ENCODE measurements at regions not wholly inside any gene's neighbourhood (a gene's known extent, or its start where the extent isn't known, plus 50 kb on each side); places are given as distances from the start of the nearest gene placed in this dataset.
"Not testable (repeated sequence)": the region's sequence is repeated elsewhere in the genome, so short reads cannot be mapped to it uniquely, and the experiment has no call there.

DNA sequence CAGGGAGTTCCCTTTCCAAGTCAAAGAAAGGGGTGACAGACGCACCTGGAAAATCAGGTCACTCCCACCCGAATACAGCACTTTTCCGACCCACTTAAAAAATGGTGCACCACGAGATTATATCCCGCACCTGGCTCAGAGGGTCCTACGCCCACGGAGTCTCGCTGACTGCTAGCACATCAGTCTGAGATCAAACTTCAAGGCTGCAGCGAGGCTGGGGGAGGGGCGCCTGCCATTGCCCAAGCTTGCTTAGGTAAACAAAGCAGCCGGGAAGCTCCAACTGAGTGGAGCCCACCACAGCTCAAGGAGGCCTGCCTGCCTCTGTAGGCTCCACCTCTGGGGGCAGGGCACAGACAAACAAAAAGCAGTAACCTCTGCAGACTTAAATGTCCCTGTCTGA, 277.8 kb upstream of the ARHGAP42 start:
- DNase-seq (ENCODE audit: low read depth) = not testable (repeated sequence)

DNA sequence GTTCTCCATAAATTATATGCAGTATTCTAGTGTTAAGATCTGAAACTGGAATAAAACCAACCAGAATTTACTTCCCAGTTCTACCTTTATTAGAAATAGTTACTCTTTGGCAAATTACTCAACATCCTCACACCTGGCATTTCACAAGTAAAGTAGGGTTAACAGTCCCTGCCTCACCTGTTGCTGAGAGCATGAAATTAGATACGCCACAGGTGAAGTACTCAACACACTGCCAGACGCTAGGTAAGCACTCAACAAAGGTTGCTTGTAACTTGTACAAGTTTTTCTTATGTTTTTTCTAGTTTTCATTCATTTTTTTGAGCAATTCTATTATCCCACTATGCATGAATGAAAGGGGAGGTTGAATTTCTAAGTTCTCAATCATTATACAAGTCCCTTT, 267.6 kb upstream of the ARHGAP42 start:
- DNase-seq (ENCODE audit: low read depth) = no peak

DNA sequence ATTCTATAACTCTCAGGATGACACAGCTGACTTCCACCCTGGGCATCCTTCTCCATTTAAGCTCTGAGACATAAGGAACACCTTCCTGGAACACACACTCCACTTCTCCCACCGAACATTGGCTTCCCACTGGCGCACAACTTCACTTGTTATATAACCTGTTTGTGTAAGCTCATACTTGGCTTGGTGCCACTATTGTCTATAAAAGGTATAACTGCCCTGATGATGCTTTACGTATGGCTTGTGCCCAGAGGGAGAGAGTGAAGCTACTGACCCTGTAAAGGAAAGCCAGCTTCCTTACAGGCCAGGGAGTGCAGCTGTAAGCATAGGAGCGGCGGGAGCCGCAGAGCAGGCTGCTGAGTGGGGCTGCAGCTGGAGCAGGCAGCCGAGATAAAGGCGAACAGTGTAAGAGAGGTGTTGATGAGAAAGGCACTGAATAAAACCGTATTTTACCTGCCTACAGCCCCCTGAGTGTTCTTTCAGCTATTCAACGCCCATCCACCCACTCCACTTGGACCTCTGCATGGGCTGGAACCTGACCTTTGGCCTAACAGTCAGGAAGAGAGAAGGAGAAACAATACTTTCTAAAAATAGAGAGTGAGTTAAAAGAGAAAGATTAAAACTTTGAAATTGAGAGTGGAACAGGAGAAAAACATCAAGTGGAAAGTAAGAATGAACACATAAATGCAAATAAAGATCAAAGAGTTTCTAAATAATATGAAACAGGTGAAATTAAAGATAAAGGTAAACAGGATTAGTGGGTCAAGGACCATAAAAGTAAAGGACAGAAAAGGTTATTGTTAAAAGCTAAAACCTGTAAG, 252.1 kb upstream of the ARHGAP42 start:
- no peak for DNase-seq (ENCODE audit: low read depth)

DNA sequence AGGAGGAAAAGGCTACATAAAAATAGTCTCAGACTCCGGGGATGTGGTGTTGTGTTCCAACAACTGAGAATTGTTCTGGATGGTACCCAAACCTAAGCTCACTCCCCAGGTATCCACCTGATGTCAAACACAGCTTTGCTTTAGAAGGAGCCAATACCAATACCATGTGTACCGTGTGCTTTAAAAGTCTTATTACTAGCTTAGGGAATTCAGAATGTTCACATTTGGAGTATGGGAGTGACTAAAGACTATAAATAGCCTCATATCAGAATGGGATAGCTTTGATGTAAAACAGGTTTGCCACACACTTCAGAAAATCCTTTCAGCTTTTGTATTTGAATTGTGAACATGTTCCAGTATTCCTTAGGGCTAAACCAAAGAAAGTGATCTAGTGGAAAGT, 248.7 kb upstream of the ARHGAP42 start:
- DNase-seq (ENCODE audit: low read depth) = no peak

DNA sequence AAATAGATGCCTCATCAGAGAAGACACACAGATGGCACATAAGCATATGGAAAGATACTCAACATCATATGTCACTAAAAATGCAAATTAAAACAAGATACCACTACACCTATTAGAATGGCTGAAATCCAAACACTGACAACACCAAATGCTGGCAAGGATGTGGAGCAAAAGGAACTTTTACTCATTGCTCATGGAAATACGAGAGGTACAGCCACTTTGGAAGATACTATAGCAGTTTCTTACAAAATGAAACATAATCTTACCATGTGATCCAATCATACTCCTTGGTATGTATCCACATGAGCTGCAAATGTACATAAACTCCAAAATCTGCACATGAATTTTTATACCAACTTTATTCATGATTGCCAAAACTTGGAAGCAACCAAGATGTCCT, 246.0 kb upstream of the ARHGAP42 start:
- no peak for DNase-seq (ENCODE audit: low read depth)

DNA sequence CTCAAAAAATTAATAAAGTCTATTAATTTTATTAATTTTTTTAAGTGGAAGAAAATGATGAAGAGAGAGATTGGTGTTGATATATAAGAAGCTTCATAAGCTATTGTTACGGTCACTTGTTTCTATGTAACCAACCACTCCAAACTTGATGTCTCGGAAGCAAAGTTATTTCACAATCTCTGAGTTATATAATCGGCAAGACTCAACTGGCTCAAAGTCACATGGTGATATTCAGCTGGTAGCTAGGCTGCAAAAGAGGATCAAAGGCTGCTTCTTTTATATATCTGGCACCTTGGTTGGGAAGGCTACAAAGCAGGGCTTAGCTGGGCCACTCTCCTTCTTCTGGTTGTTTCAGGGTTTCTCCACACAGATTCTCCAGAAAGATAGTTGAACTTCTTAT, 245.1 kb upstream of the ARHGAP42 start:
- no peak for DNase-seq (ENCODE audit: low read depth)

DNA sequence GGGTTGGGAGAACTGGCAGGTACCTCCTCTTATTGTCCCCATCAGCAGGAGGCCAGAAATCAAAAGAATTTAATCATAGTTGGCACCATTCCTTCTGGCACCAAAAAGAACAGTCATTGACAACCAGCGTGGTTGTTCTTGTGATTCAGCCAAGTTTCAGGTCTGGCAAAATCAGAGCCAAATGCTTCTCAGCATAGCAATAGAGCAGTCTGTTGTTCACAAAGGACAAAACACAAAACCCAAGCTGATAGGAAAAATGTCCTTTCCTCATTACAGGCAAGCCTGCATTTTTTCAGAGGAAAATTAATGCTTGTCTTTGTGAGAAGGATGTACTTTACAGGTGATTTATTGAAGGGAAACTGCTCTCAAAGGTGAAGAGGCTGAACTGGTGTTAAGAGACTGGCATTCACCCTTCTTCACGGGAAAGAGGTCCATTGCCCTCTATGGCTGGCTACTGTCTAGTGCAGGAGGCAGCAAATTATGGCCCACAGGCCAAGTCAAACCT, 241.8 kb upstream of the ARHGAP42 start:
- DNase-seq (ENCODE audit: low read depth) = no peak

DNA sequence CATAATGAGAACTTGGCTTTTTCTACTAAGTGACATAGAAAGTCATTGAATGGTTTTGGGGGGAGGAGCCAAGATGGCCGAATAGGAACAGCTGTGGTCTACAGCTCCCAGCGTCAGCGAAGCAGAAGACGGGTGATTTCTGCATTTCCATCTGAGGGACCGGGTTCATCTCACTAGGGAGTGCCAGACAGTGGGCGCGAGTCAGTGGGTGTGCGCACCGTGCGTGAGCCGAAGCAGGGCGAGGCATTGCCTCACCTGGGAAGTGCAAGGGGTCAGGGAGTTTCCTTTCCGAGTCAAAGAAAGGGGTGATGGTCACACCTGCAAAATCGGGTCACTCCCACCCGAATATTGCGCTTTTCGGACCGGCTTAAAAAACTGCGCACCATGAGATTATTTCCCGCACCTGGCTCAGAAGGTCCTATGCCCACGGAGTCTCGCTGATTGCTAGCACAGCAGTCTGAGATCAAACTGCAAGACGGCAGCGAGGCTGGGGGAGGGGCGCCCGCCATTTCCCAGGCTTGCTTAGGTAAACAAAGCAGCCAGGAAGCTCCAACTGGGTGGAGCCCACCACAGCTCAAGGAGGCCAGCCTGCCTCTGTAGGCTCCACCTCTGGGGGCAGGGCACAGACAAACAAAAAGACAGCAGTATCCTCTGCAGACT, 235.2 kb upstream of the ARHGAP42 start:
- DNase-seq (ENCODE audit: low read depth) = not testable (repeated sequence)

DNA sequence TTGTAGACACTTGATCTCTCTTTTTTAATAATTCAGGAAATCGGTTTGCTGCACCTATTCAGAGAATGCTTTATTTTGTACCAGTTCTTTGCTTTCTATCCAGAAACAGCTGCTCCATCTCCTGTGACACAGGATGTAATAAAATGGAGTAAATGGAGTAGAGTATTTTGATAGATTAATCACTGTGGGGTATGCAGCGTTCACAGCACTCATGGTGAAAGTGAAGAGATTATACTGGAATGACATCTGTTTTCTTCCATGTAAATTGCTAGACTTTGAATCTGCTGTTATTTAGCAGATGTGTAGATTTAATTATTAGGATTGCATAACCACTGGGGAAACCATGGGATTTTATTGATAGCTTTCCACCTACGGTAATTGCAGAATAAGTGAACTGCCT, 227.3 kb upstream of the ARHGAP42 start:
- no peak for DNase-seq (ENCODE audit: low read depth)

DNA sequence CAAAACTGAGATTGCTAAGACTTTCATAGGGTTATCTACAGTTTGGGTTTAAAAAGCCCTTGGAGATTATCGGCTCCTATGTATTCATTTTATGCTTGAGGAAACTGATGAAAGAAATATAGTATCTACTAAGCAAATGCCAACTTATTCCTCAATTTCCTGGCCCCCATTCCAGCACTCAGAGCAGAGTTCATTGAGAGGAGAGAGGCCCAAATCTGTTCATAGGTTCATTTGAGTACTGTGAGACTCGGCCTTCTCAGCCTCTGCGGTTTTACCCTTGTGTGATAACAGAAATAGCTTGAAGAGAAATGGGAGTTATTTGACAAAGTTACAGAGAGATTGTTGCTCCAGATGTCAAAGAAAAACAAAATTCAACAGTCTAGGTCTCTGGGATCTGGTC, 226.7 kb upstream of the ARHGAP42 start:
- DNase-seq (ENCODE audit: low read depth) = no peak

DNA sequence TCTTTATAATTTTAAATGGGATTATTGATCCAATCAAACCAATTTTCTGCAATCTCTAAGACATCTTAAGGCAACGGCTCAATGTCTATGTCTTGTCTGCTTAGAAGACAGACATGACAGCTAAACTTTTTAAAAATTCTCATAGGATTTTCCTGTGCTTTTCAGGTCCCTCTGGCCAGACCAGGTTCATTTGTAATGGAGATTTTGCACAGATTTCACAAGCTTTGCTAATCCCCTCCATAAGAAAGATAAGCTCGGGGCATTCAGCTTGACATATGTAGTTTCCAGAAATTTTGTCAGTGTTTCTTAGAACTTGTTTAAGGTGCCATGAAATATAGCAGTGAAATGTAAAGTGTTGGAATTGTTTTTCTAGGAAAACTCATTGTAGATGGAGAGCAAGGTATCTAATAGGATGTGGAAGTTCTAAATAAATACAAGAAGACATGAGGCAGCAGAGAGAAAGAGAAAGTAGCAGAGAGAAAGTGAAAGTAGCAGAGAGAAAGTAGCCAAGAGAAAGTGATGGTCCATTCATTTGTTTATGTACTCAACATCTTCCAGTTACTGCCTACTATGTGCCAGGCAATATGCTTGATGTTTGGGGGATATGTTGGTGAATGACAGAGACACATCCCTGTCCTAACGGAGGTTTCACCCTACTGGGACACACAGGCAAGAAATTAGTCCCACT, 219.1 kb upstream of the ARHGAP42 start:
- DNase-seq (ENCODE audit: low read depth) = no peak

DNA sequence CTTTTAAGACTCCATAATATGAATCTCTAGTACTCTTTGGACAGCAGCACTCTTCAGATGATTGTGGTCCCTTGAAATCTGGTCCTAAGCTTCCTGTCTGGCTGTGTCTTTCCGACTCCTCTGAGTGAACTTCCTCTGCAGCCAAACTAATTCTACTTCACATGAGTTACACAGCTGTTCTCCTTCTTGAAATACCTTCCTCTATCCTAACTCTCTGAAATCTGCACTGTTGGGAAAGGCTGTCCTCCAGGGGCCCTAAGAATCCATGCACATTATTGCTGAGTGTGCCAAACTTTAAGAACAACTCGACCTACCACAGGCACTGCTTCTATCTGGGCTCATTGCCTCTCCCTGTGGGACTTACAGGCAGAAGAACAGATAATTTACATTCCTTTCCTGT, 217.3 kb upstream of the ARHGAP42 start:
- DNase-seq (ENCODE audit: low read depth) = no peak

DNA sequence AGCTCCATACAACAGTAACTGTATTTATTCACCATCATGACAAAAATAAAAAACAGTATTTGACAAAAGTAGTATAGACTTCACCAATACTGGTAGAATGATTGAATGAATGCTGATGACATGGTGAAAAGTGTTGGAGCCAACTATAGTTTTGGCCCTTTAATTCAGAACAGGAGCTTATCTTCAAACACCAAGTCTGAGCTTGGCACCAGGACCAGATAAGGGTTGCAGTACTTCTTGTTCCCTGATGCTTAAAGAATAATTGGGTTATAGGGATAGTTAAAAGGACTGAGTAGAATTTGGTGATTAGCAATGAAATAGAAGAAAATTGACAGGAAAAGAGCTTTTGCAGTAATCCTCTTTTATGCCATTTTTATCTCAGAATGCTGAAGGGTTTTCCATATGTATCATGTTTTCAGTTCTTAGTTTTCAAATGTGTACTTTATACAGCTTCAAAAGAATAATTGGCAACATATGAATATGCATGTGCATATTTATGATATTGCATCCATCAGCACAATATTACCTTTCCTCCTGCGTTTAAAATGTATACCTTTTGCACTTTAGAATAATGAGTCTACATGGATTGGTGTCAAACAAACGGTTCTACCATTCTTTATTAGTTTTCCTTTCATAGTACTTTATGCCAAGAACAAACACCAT, 214.2 kb upstream of the ARHGAP42 start:
- no peak for DNase-seq (ENCODE audit: low read depth)

DNA sequence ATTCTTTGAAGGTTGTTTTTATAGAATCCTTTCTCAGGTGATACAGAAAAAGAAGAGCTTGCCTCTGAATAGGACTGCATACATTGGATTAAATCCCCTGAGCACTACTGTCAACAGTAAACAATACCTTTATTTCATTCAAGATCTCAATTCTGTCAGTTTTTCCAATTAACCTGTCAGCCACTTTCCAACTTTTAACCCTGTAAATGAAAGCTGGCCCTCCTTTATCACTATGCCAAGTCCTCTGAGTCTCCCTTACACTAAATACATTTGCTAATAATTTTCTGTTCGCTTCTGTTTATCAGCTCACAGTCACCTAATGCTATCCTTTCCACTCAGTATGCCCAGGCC, 213.7 kb upstream of the ARHGAP42 start:
- DNase-seq (ENCODE audit: low read depth) = no peak

DNA sequence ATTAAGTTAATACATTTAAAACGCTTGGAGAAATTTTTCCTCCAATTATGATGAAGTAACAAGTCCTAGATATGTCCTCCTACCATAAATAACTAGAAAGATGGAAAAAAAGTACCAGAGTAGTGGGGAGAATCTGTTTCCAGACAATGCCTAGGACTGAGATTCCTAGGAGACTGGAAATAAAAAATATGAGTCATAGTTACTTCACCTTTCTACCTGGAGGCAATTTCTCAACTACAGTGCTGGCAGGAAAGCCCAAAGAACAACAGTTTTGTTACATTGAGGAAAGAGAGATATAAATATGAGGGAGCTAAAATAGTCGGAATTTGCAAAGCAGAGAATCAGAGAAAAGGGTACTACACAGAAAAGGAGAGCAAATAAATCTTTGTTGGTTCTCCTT, 202.1 kb upstream of the ARHGAP42 start:
- no peak for DNase-seq (ENCODE audit: low read depth)

DNA sequence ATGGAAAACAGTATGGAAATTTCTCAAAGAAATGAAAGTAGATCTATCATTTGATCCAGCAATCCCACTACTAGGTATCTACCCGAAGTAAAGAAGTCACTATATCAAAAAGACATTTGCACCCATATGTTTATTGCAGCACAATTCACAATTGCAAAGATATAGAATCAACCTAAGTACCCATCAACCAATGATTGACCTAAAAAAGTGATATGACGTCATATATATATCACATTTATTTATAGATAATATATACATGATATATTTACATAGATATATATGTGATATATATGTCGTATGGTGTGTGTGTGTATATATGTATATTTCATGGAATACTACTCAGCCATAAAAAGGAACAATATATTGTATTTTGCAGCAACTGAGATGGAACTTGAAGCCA, 188.3 kb upstream of the ARHGAP42 start:
- DNase-seq (ENCODE audit: low read depth) = no peak

DNA sequence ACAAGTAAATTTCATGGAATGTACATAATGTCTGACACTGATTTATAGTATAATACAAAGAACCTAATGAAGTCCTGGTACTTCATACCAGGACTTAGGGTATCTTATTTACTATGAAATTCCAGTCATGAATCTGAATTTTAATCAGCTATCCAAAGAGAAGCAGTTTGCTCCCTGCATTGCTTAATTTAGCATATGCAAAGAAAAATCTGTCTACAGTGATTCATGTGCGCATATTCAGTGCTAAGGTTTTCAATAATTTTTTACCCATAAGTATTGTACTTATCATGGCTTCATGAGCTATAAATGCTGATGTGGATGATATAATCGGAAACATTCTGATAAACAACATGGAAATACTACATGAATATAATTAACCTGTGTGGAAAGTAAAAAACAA, 185.6 kb upstream of the ARHGAP42 start:
- DNase-seq (ENCODE audit: low read depth) = no peak

DNA sequence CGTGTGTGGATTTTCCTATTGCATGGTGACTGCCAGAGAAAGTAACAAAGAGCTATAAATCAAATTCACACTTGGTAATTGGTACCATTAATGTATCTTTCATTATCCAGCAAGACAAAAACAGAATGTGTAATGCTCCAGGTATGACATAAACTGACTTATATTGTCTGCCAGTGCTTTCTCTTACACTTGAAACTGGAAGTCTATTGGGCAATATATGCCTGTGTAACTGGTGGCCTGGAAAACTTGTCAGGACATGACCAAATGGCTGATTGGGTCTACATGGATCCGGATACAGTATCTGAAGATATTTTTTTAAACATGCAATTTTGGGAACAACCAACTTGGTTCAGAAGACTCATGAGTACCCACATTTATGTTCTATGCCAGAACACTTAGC, 174.6 kb upstream of the ARHGAP42 start:
- no peak for DNase-seq (ENCODE audit: low read depth)

DNA sequence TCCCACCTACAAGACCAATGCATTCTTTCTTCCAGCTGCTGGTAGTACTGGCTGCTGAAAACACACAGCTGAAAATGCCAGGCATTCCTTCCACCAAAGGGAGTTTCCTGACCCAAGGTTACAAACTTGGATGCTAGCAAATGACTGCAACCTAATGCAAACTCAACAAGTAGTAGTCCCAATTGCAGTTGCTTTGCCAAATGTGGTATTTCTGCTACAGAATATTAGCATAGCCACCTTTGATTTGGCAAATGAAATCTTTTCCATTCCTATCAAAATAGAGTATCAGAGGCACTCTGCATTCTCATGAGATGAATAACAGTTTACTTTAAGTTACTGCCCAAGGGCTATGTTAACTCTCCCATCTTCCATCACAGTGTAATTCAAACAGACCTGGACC, 172.0 kb upstream of the ARHGAP42 start:
- no peak for DNase-seq (ENCODE audit: low read depth)

DNA sequence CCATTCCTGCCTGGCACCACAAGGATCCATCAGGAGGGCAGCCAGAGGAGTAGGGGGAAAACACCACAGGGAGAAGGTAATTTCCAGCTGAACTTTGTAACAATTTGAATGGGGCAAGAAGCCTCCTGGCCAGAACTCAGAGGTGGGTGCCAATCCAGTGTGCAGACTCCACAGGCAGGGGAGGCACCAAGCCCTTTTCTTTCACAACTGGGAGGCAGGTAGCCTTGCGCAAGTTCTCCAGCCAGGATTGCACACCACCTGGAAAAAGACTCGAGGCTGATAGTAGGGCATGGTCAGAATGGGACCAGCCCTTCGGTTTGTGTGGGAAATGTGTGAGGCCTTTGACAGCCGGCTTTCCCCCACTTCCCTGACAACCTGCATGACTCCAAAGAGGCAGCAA, 161.9 kb upstream of the ARHGAP42 start:
- no peak for DNase-seq (ENCODE audit: low read depth)

DNA sequence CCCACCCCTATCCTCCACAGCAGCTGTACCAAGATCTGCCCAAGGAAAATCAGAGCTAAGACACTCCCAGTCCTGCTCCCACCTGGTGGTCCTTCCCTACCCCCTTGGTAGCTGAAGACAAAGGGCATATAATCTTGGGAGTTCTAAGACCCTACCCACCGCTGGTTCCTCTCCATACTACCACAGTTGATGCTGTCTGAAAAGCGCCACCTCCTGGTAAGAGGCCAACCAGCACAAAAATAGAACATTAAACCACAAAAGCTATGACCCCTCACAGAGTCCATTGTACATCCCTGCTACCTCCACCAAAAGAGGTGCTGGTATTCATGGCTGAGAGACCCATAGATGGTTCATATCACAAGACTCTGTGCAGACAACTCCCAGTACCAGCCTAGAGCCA, 161.5 kb upstream of the ARHGAP42 start:
- DNase-seq (ENCODE audit: low read depth) = no peak

DNA sequence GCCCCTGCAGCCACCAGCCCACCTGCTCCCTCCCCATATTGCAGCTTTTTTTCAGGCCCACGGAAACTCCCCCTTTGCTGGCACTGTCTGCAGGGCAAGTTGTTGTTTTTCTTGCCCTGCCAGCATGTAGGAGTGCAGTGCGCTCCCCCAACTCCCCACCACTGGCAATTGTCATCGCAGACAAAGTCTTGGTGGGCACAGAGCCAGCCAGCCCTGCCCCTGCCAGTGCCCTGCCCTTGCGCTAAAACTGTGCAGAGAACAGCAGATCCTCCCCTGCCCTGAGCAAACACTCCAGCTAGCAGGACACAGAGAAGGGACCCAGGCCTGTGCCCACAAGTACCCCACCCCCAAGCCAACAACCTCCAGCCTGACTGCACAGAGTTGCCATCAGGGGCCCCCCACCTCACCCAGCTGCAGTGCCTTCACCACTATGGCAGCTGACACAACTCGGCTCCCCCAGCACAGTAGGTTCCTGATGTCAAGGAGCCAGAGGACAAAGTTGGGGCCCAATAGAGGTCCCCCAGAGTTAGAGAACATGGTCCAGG, 158.1 kb upstream of the ARHGAP42 start:
- no peak for DNase-seq (ENCODE audit: low read depth)
